Right cardiac atrium (tissue), 5 donors: ENCODE measurements at regions not wholly inside any gene's neighbourhood (a gene's known extent, or its start where the extent isn't known, plus 50 kb on each side); places are given as distances from the start of the nearest gene placed in this dataset.
"Not testable (repeated sequence)": the region's sequence is repeated elsewhere in the genome, so short reads cannot be mapped to it uniquely, and the experiment has no call there.

Experiments
- ATAC-seq, 2 donors: fragments of 200-7000 bp; cut with Tn5 transposase; one replicate each; pipeline versions ENCODE4 v1.8.0 to v1.9.1; 2020; ENCODE audit warnings: moderate library complexity in 2 of 2, mild to moderate bottlenecking in 1 of 2
- DNase-seq, 3 donors: peaks; one replicate each; pipeline ENCODE4 v3.0.0-alpha.2; 2020
- H3K27ac ChIP-seq: one replicate; pipeline ENCODE4 v1.5.1; 2013; ENCODE audit warnings: mild to moderate bottlenecking, low read length, control low read depth, moderate library complexity
- H3K27me3 ChIP-seq: one replicate; pipeline ENCODE4 v1.6.1; 2013; ENCODE audit not compliant: control insufficient read depth, insufficient read depth
- H3K4me1 ChIP-seq: one replicate; pipeline ENCODE4 v1.6.1; 2013; ENCODE audit warnings: low read length; ENCODE audit not compliant: control insufficient read depth, insufficient read depth
- H3K4me3 ChIP-seq: one replicate; pipeline ENCODE4 v1.5.1; 2013; ENCODE audit warnings: low read length, control low read depth
- H3K9me3 ChIP-seq: one replicate; pipeline ENCODE4 v1.6.1; 2013; ENCODE audit warnings: low read length; ENCODE audit not compliant: control insufficient read depth
- WGBS: extraction: QIAGEN DNeasy Blood & Tissue Kit; methylation state at CpG from one replicate; pipeline ENCODE4 v1.1.7; 2013; 5-methylcytosine and 5-hydroxymethylcytosine counted together
- intact Hi-C, 4 donors: fragments of 100-400 bp; cut with DNase I; formaldehyde crosslinking; loops; one replicate each; pipeline versions ENCODE4 v1.11.0 to v1.14.0; 2022 to 2023
- donor health status: healthy with polysubstance abuse.
- donor health status: DM: no; HTN: yes; CAD: no.
- donor health status: DM: no; HTN: no; CAD: no.
- donor health status: DM: no; HTN: yes; CAD: no; lungs with severe emphysema.
- donor health status: DM: yes; HTN: yes; CAD: no.

DNA sequence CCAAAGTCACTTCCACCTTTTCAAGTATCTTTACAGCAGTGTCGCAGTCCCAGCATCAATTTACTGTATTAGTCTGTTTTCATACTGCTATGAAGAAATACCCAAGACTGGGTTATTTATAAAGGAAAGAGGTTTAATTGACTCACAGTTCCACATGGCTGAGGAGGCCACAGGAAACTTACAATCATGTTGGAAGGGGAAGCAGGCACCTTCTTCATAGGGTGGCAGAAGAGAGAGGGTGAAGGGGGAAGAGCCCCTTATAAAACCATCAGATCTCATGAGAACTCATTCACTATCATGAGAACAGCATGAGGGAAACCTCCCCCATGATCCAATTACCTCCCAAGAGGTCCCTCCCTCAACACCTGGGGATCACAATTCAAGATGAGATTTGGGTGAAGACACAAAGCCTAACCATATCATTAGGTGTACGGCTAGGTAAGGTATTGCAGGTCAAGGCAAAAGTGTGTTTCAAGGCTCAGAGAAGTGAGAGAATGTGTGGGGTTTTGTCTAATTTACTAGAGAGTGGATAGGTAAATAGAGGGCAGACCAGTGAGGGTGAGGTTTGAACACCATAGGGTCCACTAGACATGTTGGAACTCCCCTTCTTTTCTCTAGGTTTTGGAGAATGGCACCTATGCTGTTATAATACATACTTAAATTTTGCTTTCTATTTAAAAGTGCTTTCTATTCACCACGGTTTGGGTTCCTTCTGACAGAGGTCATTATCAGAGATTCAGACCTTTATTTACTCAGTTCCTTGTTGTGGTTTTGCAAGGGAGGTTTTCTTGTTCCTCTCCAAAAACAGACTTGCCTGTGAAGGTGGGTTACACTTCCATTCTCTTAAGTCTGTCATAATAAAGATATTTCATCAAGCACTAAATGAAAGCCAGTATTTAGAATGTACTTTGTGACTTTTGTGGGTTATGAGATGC lies 186.6 kb downstream of the CPEB2 start:
- H3K4me1 ChIP-seq, result no peaks in the 10 kb centered on the region
- WGBS, result 68% methylated on average over 3 of the region's 3 CpGs
- no peak overlapping the region for H3K4me3 ChIP-seq
- H3K27ac ChIP-seq, result no peak overlapping the region
- intact Hi-C loops, result no loop called here
- H3K27me3 ChIP-seq, result no peaks in the 10 kb centered on the region
- H3K9me3 ChIP-seq, result no peaks in the 10 kb centered on the region
- ATAC-seq, result no peak
- DNase-seq, result no peak

DNA sequence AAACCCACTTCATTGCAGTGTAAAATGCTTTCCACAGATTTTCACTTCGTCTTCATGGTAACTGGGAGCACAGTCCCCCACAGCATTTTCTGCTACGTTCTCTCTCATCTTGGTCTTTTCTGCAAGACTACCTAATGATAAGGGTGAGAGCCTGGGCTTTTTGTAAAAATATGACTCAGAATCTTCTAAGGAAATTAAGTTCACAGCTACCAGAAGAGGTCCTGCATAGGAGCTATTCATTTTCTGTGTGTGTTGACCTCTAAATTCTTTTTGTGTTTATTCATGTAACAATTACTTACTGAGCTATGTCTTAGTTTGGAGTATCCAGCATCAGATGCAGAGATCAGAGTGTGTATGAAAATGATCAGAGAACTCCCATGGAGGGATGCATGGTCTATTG lies 192.2 kb downstream of the CPEB2 start:
- H3K27me3 ChIP-seq, result no peaks in the 10 kb centered on the region
- H3K9me3 ChIP-seq, result no peaks in the 10 kb centered on the region
- intact Hi-C loops, result no loop called here
- ATAC-seq, result no peak
- H3K4me1 ChIP-seq, result no peaks in the 10 kb centered on the region
- H3K27ac ChIP-seq, result no peak overlapping the region
- 74% methylated on average over 2 of the region's 2 CpGs for whole genome bisulfite sequencing
- no peak for DNase-seq
- H3K4me3 ChIP-seq, result no peak overlapping the region

DNA sequence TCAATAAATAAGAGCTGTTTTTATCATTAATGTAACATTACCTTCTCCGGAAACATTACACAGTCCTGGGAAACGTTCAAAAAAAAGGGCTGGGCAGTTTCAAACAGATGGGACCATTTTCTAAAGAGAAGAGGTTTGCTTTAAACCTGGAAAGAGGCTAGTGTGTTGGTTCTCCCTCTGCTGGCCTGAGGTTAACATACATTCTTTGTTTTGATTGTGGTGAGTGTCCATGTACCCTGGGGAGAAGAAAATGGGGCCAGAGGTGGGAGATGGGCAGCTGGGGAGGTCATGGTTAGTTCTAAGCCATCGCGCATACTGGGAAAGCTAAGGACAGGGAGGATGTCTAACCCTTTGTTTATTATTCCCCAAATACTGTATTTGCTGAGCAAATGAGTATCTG lies 194.7 kb downstream of the CPEB2 start:
- intact Hi-C loops, result no loop called here
- Histone ChIP-seq H3K27ac (no peak overlapping the region), H3K9me3 (no peaks in the 10 kb centered on the region), H3K4me1 (no peaks in the 10 kb centered on the region), H3K4me3 (no peak overlapping the region), H3K27me3 (no peaks in the 10 kb centered on the region)
- 43% methylated on average over 4 of the region's 4 CpGs for WGBS
- no peak for DNase-seq
- peak; percentile 43 to 59 for ATAC-seq

DNA sequence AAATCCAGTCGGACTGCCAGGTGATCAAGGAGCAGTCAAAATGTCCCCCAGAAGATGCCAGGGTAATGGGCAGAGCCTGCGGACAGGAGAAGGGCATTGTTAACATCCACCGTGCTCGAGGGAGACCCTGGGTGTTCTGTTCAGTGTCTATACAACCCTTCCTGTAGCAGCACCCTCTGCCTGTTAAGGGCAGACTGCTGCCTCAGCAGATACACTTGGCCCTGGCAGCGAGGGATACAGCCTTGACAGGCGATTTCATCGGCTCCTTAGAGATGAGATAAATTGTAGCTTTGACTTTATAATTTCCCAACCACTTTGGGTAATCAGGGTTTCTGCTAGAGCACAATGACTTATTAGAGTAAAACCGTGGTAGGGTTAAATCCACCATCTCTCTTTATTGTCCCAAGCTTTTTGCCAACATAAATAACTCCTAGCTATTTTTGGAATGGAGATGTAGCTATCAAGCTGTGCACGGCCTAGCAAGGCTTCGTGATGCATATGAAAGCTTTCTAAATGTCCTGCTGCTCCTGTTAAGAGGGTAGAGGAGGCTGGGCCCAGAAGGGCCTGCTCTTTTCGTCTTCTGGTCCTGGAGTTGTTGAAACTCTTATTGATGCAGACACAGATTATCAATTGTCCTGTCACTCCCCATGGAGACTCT lies 195.9 kb downstream of the CPEB2 start:
- Histone ChIP-seq H3K9me3 (no peaks in the 10 kb centered on the region), H3K4me3 (no peak overlapping the region), H3K4me1 (no peaks in the 10 kb centered on the region), H3K27ac (no peak overlapping the region), H3K27me3 (no peaks in the 10 kb centered on the region)
- 35% methylated on average over 11 of the region's 11 CpGs for WGBS
- DNase-seq (peak in 1 of 3 donors; percentile 24), ATAC-seq (peak; percentile 44 to 59)
- intact Hi-C loops, result no loop called here

DNA sequence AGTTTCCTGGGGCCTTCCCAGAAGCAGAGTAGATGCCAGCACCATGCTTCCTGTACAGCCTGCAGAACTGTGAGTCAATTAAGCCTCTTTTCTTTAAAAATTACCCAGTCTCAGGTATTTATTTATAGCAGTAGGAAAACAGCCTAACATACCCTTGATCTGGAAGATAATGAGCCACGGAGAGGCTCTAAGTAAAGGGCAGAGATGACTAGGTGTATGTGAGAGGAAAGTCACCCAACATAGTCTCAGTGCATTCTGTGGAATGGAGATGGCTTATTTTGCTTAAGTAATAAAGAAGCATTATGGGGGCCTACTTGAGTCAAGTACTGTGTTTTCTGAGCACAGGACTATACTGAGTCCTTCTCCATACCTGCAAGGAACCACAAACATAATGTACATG lies 199.5 kb downstream of the CPEB2 start:
- no peak for DNase-seq
- Histone ChIP-seq H3K27ac (no peak overlapping the region), H3K4me1 (no peaks in the 10 kb centered on the region), H3K9me3 (peaks cover 1% of the 10 kb centered on the region), H3K4me3 (no peak overlapping the region), H3K27me3 (no peaks in the 10 kb centered on the region)
- no peak for ATAC-seq
- 73% methylated on average over 1 of the region's 1 CpG for WGBS
- intact Hi-C loops, result no loop called here

DNA sequence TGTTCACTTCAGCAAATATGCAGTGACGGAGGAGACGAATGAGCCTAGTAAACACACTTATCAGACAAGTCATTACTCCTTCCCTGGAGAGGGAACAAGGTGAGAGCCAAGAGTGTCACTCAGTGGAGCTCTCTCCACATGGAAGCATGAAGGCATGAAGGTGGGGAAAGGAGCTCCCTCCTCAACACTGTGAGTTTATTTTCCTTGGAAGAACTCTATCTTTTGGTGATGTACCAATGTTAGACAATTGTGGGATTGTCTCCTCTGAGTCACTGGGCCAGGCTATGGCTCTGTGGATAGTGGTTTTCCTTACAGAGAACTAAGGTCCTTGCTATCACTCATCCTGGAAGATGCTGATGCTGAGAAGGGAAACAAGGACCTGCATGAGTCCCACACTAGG lies 200.2 kb downstream of the CPEB2 start:
- 45% methylated on average over 2 of the region's 2 CpGs for WGBS
- ATAC-seq (peak; percentile 51 to 64), DNase-seq (no peak)
- Histone ChIP-seq H3K4me3 (no peak overlapping the region), H3K27me3 (no peaks in the 10 kb centered on the region), H3K27ac (no peak overlapping the region), H3K4me1 (no peaks in the 10 kb centered on the region), H3K9me3 (peaks cover 1% of the 10 kb centered on the region)
- intact Hi-C loops, result no loop called here

DNA sequence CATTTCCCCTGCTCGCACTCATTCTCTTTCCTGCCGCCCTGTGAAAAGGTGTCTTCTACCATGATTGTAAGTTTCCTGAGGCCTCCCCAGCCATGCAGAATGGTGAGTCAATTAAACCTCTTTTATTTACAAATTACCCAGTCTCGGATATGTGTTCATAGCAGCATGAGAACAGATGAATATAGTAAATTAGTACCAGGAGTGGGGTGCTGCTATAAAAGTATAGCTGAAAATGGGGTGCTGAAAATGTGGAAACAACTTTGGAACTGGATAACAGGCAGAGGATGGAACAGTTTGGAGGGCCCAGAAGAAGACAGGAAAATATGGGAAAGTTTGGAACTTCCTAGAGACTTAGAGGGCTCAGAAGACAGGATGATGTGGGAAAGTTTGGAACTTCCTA lies 204.2 kb downstream of the CPEB2 start:
- H3K4me3 ChIP-seq, H3K27me3 ChIP-seq, intact Hi-C loops, H3K9me3 ChIP-seq, H3K4me1 ChIP-seq, DNase-seq, ATAC-seq, H3K27ac ChIP-seq: not testable (repeated sequence)
- 89% methylated on average over 3 of the region's 3 CpGs for WGBS

DNA sequence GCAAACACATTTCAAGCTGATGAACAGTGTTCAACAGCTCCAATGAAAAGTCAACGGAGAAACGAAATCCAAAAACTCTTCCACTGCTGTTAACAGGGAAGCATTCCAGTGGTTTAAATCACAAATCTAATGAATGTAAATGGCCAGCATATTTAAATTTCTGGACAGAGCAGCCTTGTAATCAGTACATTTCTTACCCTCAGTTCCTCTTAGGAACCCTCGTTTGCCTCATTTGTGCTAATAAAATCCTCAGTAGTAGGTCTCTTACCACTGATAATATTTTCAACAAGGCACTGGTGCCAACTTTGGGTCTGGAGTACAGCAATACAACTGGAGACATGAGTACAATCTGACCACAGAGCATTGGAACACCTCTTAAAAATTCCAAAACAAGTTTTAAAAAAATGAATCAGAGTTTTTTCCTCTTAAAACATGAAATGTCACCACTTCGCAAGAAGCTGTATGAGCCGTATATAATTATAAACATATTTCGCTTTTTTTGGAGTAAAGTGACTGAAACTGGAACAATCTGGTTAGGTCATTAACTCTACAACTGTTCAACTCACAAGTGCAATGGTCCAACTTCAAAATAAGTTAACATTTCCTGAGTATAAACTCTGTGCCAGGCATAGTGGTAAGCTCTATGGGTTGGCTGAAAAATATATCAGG lies 211.2 kb downstream of the CPEB2 start:
- Histone ChIP-seq H3K4me1 (no peaks in the 10 kb centered on the region), H3K4me3 (no peak overlapping the region), H3K27ac (no peak overlapping the region), H3K9me3 (no peaks in the 10 kb centered on the region), H3K27me3 (no peaks in the 10 kb centered on the region)
- intact Hi-C loops, result no loop called here
- WGBS, result 62% methylated on average over 6 of the region's 6 CpGs
- DNase-seq (no peak), ATAC-seq (peak in 1 of 2 donors; percentile 54)

- DNase-seq (no peak), ATAC-seq (peak; percentile 29 to 31)
- Histone ChIP-seq H3K9me3 (no peaks in the 10 kb centered on the region), H3K27ac (no peak overlapping the region), H3K4me1 (no peaks in the 10 kb centered on the region), H3K27me3 (no peaks in the 10 kb centered on the region), H3K4me3 (no peak overlapping the region)
- WGBS, result 62% methylated on average over 6 of the region's 6 CpGs
- intact Hi-C loops, result no loop called here
Observed at GRCh38 chr4:15215109-15215508, 212.7 kb upstream of the C1QTNF7 start.

- Histone ChIP-seq H3K9me3 (no peaks in the 10 kb centered on the region), H3K27ac (no peak overlapping the region), H3K27me3 (no peaks in the 10 kb centered on the region), H3K4me3 (no peak overlapping the region), H3K4me1 (no peaks in the 10 kb centered on the region)
- intact Hi-C loops, result no loop called here
- WGBS, result 89% methylated on average over 3 of the region's 3 CpGs
- DNase-seq (no peak), ATAC-seq (no peak)
Observed at GRCh38 chr4:15226203-15226602, 201.6 kb upstream of the C1QTNF7 start.
